ENCODE measurements at regions not wholly inside any gene's neighbourhood (a gene's known extent, or its start where the extent isn't known, plus 50 kb on each side); places are given as distances from the start of the nearest gene placed in this dataset.
A peak's percentile ranks its signal among the peaks of the same experiment; 100 is the strongest.

DNA sequence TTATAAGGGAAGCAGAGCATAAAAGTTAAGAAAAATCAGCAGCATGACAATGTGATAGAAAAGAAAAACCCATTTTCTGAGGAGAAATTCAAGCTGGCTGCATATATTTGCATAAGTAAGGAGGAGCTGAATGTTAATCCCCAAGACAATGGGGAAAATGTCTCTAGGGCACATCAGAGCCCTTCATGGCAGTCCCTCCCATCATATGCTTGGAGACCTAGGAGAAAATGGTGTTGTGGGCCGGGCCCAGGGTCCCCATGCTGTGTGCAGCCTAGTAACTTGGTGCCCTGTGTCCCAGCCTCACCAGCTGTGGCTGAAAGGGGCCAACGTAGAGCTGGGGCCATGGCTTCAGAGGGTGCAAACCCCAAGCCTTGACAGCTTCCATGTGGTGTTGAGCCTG is 100.6 kb upstream of the PLPPR4 start:
- no peak for DNase-seq (ENCODE audit: low read depth in 2 of 2)

DNA sequence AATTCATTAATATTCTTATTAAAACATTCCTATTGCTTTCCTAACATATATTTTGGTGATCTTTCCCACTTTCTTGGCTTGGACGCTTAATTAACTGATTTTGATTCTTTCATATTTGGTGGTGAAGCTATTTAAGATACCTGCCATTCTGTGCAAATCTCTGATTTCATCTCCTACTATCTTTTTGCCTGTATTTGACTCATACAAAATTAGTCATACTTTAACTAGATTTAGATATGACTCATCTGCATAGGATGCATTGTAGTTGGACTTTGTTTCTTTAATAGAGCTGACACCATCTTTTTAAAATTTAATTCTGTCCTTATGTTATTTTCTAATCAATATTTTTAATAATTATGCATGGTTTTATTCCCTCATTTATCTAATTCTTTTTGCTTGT is 93.8 kb upstream of the PLPPR4 start:
- DNase-seq (ENCODE audit: low read depth in 2 of 2), result no peak

DNA sequence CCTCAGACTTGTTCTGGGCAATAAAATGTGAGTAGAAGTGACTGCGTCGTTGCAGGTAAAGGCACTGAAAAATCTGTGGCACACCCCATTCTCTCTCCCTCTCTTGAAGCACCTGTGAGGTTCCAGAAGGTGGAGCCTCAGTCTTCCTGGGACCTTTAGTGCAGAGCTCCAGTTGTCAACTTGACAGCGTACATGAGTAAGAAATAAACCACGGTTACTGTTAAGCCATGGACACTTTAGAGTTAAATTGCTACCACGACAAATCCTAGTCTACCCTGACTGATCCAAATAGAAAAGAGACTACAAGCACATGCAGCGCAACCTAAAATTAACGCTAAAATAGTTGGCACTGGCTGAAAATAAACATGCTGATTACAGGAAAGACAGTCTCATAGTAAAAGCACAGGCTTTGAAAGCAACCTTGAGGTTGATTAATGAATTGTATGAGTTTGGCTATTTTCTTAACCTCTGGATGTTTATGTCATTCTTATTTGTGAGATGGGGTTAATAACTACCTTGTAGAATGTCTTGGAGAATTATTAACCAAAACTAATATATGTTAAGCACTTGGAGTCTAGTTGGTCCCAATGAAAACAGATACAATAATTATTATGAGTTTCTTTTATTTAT is 93.0 kb upstream of the PLPPR4 start:
- no peak for DNase-seq (ENCODE audit: low read depth in 2 of 2)

DNA sequence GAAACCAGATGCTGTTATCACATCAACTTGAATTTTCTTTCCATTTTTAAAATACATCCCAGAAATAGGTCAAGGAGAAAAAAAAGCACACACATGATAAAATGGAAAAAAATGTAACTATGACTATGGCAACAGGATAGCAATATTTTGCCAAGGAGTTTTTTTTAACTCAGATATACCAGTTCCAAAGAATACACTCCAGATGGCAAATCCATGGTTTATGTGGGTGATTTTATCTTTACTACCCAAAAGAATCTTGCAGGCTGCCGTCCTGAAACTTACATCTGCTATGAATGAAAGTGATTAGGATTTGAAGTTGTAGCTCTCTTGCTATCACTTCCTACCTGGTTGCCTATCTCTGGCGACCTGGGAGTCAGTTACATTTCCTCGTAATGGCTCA is 91.0 kb upstream of the PLPPR4 start:
- no peak for DNase-seq (ENCODE audit: low read depth in 2 of 2)

DNA sequence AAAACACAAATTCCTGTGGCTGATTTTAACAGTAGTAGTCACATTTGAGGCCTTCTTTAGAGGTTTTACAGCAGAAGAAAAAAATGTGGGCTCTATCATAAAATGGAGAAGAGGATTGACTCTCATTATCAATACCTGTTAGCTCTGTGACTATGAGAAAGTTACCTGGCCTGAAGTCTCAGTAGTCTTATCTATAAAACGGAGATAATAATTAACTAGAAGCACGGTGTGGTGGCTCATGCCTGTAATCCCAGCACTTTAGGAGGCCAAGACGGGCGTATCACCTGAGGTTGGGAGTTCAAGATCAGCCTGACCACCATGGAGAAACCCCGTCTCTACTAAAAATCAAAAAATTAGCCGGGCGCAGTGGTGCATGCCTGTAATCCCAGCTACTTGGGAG is 90.4 kb upstream of the PLPPR4 start:
- DNase-seq (ENCODE audit: low read depth in 2 of 2), result no peak

DNA sequence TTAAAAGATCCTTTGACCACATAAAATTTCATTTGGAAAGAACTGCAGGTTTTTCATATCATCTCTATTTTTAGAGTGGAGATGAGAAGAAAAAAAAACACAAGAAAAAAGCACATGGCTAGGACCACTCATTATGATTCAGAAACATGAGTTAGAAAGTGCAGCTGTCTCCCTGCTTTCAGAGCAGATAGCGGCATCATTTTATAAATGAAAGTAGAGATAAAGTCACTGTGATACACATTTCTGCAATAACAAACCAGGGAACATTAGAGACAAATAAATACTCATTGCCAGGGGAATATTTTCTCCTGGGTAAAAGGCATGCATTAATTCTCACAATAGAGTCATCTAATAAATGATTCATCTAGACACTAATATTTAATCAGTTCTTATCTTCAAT is 87.5 kb upstream of the PLPPR4 start:
- DNase-seq (ENCODE audit: low read depth in 2 of 2), result no peak

DNA sequence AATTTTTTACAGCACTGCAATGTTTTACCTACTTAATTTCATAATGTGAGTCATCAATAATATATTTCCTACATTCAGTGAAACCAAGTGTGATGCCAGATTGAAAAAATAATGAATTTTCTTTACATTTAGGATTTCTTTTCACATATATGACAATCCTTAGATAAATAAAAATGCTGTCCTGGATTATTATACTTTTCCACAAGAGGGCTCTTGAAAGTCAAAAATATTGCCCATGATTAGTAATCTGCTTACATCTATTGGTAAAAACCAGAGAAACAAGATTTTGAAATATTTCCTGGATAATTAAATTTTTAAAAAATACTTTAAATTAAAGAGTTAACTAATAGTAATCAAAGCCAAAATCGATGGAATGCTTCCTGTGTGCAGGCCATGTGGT is 86.8 kb upstream of the PLPPR4 start:
- DNase-seq (ENCODE audit: low read depth in 2 of 2), result no peak

DNA sequence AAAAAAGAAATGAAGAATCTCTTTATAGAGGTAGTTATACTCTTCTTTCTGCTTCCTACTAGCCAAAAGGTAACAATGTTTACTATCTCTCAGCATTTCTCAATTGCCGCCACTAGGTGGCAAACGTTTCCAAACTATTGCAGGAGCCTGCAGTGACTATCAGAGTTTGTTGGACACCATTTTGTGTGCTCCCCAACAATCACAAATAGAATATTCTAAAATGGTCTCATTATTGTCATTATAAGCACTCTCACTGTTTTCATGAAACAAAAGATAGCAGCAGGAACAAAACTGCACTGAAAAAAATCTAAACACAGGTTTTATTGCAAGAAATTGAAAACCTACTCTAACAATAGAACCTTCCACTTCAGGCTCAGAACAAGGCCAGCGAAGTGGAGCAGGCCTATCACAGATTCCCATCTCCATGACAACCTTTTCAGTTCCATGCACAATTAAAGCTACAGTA is 83.9 kb upstream of the PLPPR4 start:
- DNase-seq (ENCODE audit: low read depth in 2 of 2), result peak; percentile 19 to 41

DNA sequence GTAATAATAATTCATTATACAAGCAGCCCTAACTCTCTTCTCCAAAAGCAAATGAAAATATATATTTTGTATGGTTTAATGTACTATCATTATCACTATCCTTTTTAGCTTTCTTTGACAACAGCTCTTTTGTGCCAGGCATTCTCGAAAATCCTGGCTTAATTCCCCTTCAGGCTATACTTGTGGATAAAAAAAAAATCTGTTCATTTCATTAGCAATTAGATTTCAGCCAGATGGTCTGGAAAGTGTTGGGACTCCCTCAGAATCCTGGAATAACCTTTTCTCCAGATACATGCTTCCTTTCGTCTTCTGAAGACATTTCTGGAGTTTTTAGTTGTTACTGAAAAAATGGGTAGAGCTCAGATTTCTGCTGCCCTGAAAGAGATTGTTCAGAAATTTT is 83.4 kb upstream of the PLPPR4 start:
- no peak for DNase-seq (ENCODE audit: low read depth in 2 of 2)

DNA sequence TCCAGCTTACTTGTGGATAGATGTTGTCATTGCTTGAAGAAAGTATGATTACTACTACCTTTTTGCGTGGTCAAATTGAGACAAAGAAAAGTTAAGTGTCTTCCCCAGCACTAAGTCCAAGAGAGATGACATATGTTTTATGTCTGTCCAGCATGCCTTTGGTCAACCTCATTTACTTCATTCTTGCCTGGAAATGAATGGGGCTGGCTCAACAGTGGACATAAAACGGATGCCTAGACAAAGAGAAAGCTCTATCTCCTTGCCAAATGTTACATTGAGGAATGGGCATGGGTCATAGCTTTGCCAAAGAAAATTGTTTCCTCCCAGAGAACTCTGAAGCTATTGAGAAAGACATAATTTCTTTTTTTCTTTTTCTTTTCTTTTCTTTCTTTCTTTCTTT is 82.4 kb upstream of the PLPPR4 start:
- no peak for DNase-seq (ENCODE audit: low read depth in 2 of 2)

DNA sequence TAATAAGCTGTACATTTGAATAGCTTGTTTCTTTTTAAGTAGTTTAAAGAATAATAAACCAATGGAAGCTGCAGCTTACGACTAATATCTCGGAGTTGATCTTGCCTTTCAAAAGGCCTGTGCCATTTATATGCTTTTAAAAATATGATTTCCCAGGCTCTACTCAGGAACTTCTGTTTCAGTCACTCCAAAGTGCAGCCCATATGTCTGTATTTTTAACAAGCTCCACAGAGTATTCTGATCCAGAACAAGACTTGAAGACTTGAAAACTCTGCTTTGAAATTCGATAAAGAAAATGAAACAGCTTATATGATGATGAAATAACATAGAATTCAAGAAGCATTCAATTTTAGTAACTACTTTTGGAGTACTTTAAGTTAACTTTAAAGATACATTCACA is 79.1 kb upstream of the PLPPR4 start:
- no peak for DNase-seq (ENCODE audit: low read depth in 2 of 2)

DNA sequence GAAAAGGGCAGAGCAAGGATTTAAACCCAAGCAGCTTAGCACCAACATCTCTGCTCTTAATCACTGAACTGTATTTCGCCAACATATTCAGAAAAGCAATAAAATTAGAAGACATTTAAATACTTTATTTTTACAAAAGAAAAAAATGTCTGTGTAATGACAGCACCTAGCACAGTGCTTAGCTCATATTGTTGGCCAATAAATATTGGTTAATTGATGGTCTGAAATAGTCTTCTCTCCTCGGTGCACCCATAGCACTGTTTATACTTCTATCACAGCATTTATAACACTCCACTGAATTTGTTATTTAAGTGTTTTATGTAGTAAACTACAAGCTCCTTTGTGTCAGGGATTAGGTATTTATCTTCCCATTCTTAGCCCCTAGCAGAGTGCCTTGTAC is 70.9 kb upstream of the PLPPR4 start:
- DNase-seq (ENCODE audit: low read depth in 2 of 2), result no peak

DNA sequence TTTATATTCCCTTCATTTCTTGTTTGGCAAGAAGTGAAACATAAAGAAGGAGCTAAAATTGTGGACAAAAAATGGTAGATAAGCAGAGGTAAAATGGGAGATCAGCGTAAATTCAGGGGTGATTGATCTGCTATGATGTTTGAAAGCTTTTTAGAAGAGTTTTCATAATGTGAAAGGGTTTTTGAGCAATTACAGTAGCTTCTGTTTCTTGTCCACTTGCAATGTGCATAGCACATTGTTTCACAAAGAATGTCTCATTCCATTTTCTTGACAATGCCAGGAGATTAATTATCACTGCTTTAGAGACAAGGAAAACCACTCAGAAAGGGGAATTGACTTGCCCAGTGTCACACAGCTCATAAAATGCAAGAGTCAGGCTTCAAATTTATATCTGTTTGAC is 65.9 kb upstream of the PLPPR4 start:
- no peak for DNase-seq (ENCODE audit: low read depth in 2 of 2)

DNA sequence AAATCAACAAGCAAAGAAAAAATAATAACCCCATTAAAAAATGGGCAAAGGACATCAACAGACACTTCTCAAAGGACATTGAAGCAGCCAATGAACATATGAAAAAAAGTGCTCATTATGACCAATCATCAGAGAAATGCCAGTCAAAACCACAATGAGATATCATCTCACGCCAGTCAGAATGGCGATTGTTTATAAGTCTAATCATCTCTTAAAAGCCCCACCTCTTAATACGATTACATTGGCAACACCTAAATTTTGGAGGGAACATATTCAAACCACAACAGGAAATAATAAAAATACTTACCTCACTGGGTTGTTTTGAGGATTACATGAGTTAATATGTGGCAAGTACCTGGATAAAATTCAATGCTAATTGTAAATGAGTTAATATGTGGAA is 57.1 kb upstream of the PLPPR4 start:
- DNase-seq (ENCODE audit: low read depth in 2 of 2), result no peak

Data from stimulated activated CD8-positive, alpha-beta memory T cell treated with anti-CD3 and anti-CD28 coated beads, Interleukin-7, amount 100 ng/mL, for 4 hours (primary cell).